ENCODE measurements at regions not wholly inside any gene's neighbourhood (a gene's known extent, or its start where the extent isn't known, plus 50 kb on each side); places are given as distances from the start of the nearest gene placed in this dataset.
"Not testable (repeated sequence)": the region's sequence is repeated elsewhere in the genome, so short reads cannot be mapped to it uniquely, and the experiment has no call there.

GRCh38 chr2:195569255-195569654 lies 87.8 kb upstream of the SLC39A10 start:
- no peak for DNase-seq

GRCh38 chr2:195564625-195565135 lies 92.3 kb upstream of the SLC39A10 start:
- not testable (repeated sequence) for DNase-seq

- DNase-seq: no peak
Measured at GRCh38 chr2:195563857-195564512, 93.0 kb upstream of the SLC39A10 start.

GRCh38 chr2:195562570-195563566 lies 94.2 kb upstream of the SLC39A10 start:
- no peak for DNase-seq

GRCh38 chr2:195561116-195561921 lies 95.7 kb upstream of the SLC39A10 start:
- DNase-seq: no peak

- DNase-seq: no peak
Measured at GRCh38 chr2:195560209-195560895, 96.7 kb upstream of the SLC39A10 start.

- no peak for DNase-seq
Measured at GRCh38 chr2:195559431-195559914, 97.6 kb upstream of the SLC39A10 start.

- no peak for DNase-seq
Measured at GRCh38 chr2:195555971-195556370, 101.1 kb upstream of the SLC39A10 start.

- no peak for DNase-seq
Measured at GRCh38 chr2:195552581-195552980, 104.4 kb upstream of the SLC39A10 start.

- DNase-seq: no peak
Measured at GRCh38 chr2:195548198-195548940, 108.7 kb upstream of the SLC39A10 start.

GRCh38 chr2:195547268-195547840 lies 109.7 kb upstream of the SLC39A10 start:
- DNase-seq: not testable (repeated sequence)

GRCh38 chr2:195545811-195546210 lies 111.2 kb upstream of the SLC39A10 start:
- no peak for DNase-seq

GRCh38 chr2:195543902-195544894 lies 112.8 kb upstream of the SLC39A10 start:
- no peak for DNase-seq

GRCh38 chr2:195543063-195543462 lies 114.0 kb upstream of the SLC39A10 start:
- no peak for DNase-seq

GRCh38 chr2:195542067-195542466 lies 115.0 kb upstream of the SLC39A10 start:
- no peak for DNase-seq

- DNase-seq: no peak
Measured at GRCh38 chr2:195538937-195539336, 118.1 kb upstream of the SLC39A10 start.

GRCh38 chr2:195537811-195538210 lies 119.2 kb upstream of the SLC39A10 start:
- no peak for DNase-seq

- no peak for DNase-seq
Measured at GRCh38 chr2:195536906-195537305, 120.1 kb upstream of the SLC39A10 start.

- no peak for DNase-seq
Measured at GRCh38 chr2:195535911-195536522, 121.0 kb upstream of the SLC39A10 start.
